DOHH2 (cell line): ENCODE measurements at regions not wholly inside any gene's neighbourhood (a gene's known extent, or its start where the extent isn't known, plus 50 kb on each side); places are given as distances from the start of the nearest gene placed in this dataset.

Source experiments
- H3F3A ChIP-seq: fragments of 200-600 bp; sonication (generic), shearing (Covaris generic); 2 replicates; pipeline ENCODE4 v1.6.0; 2016; ENCODE audit warnings: antibody characterized with exemption, mild to moderate bottlenecking; ENCODE audit not compliant: control insufficient read depth, insufficient read depth
- H3K27ac ChIP-seq: fragments of 200-600 bp; sonication (generic); 2 replicates; pipeline ENCODE4 v1.5.1; 2014; ENCODE audit warnings: low read depth, mild to moderate bottlenecking, low read length, moderate library complexity
- H3K27me3 ChIP-seq: fragments of 200-600 bp; sonication (generic); 2 replicates; pipeline ENCODE4 v1.6.1; 2014; ENCODE audit warnings: mild to moderate bottlenecking, low read length, mixed read lengths; ENCODE audit not compliant: control insufficient read depth
- H3K36me3 ChIP-seq: fragments of 200-600 bp; sonication (generic); 2 replicates; pipeline ENCODE4 v1.6.1; 2014; ENCODE audit warnings: mild to moderate bottlenecking, low read length, moderate library complexity, mixed read lengths; ENCODE audit not compliant: control insufficient read depth
- H3K4me1 ChIP-seq: fragments of 200-600 bp; sonication (generic); 2 replicates; pipeline ENCODE4 v1.6.1; 2014; ENCODE audit warnings: mild to moderate bottlenecking, low read length, mixed read lengths; ENCODE audit not compliant: control insufficient read depth
- H3K4me2 ChIP-seq: fragments of 200-600 bp; sonication (generic); 2 replicates; pipeline ENCODE4 v1.6.0; 2014; ENCODE audit warnings: mild to moderate bottlenecking, low read length, moderate library complexity
- H3K4me3 ChIP-seq: fragments of 200-600 bp; sonication (generic); 2 replicates; pipeline ENCODE4 v1.5.1; 2014; ENCODE audit warnings: mild to moderate bottlenecking, low read length, mixed read lengths
- H3K79me2 ChIP-seq: fragments of 200-600 bp; sonication (generic); 2 replicates; pipeline ENCODE4 v1.6.1; 2014; ENCODE audit warnings: mild to moderate bottlenecking, low read length, mixed read lengths; ENCODE audit not compliant: control insufficient read depth
- H3K9me2 ChIP-seq: fragments of 200-600 bp; sonication (generic); replicated peaks from 2 replicates; pipeline ENCODE4 v1.6.1; 2014; ENCODE audit warnings: mild to moderate bottlenecking, low read length, mixed read lengths; ENCODE audit not compliant: control insufficient read depth
- H3K9me3 ChIP-seq: fragments of 200-600 bp; sonication (generic); 2 replicates; pipeline ENCODE4 v1.6.1; 2014; ENCODE audit warnings: antibody characterized with exemption, low read length, mixed read lengths; ENCODE audit not compliant: control insufficient read depth, insufficient read depth
- H4K20me1 ChIP-seq: fragments of 200-600 bp; sonication (generic); 2 replicates; pipeline ENCODE4 v1.6.0; 2014; ENCODE audit warnings: low read depth, mild to moderate bottlenecking, antibody characterized with exemption, low read length, moderate library complexity; ENCODE audit not compliant: control insufficient read depth, insufficient read depth
- CTCF ChIP-seq: fragments of 200-600 bp; sonication (generic); IDR thresholded peaks from one replicate; pipeline ENCODE4 v1.5.1; 2014; ENCODE audit warnings: antibody characterized with exemption, mild to moderate bottlenecking, low read depth, low read length; ENCODE audit not compliant: poor library complexity, severe bottlenecking
- EZH2phosphoT487 ChIP-seq: fragments of 200-600 bp; sonication (generic); IDR thresholded peaks from 2 replicates; pipeline ENCODE4 v1.6.1; 2017; ENCODE audit warnings: borderline replicate concordance, mild to moderate bottlenecking, antibody characterized with exemption, low read length, moderate library complexity, mixed read lengths

DNA sequence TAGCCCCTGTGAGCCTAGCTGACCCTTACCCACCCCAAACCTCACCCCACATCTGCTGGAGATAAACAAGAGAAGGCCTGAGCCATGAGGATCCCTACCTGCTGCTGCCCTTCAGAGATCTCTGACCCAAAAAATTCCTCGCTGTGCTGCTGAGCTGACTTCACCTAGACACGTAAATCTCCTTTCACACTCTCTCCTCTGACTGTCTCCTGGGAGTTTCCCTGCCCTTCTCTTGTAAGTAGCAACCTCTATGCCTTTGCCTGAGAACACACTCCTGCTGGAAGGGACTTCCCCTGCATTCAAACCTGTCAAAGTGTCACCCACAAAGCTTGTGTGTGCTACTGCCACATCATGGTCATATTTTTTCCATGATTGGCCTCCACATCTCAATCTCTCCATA lies 134.2 kb upstream of the NOL4 start:
- Histone ChIP-seq H3K4me1 (peaks cover 12% of the 10 kb centered on the region), H3K79me2 (no peaks in the 10 kb centered on the region), H4K20me1 (no peaks in the 10 kb centered on the region), H3K27me3 (no peaks in the 10 kb centered on the region), H3F3A (no peaks in the 10 kb centered on the region), H3K27ac (no peak overlapping the region), H3K36me3 (no peaks in the 10 kb centered on the region), H3K4me3 (no peak overlapping the region), H3K9me3 (peaks cover 6% of the 10 kb centered on the region), H3K4me2 (no peak overlapping the region), H3K9me2 (no peaks in the 10 kb centered on the region)
- TF ChIP-seq CTCF = no peak
- TF ChIP-seq EZH2phosphoT487 = no peak

- Histone ChIP-seq H4K20me1 (no peaks in the 10 kb centered on the region), H3K9me2 (no peaks in the 10 kb centered on the region), H3K4me3 (no peak overlapping the region), H3K79me2 (no peaks in the 10 kb centered on the region), H3K9me3 (peaks cover 6% of the 10 kb centered on the region), H3K4me2 (no peak overlapping the region), H3K27me3 (no peaks in the 10 kb centered on the region), H3K36me3 (no peaks in the 10 kb centered on the region), H3F3A (no peaks in the 10 kb centered on the region), H3K27ac (no peak overlapping the region), H3K4me1 (peaks cover 21% of the 10 kb centered on the region)
- TF ChIP-seq CTCF (no peak), EZH2phosphoT487 (no peak)
These were observed 140.0 kb upstream of the NOL4 start for GRCh38 chr18:34364699-34365098.

GRCh38 chr18:34370704-34371395 lies 146.1 kb upstream of the NOL4 start:
- Histone ChIP-seq H3K4me2 (no peak overlapping the region), H3K9me2 (no peaks in the 10 kb centered on the region), H3K36me3 (no peaks in the 10 kb centered on the region), H3K27ac (no peak overlapping the region), H3K9me3 (no peaks in the 10 kb centered on the region), H3K4me3 (no peak overlapping the region), H3K4me1 (peaks cover 2% of the 10 kb centered on the region), H3F3A (no peaks in the 10 kb centered on the region), H3K27me3 (no peaks in the 10 kb centered on the region), H4K20me1 (no peaks in the 10 kb centered on the region), H3K79me2 (no peaks in the 10 kb centered on the region)
- TF ChIP-seq EZH2phosphoT487 (no peak), CTCF (no peak)
